Activated naive CD8-positive, alpha-beta T cell treated with anti-CD3 and anti-CD28 coated beads, Interleukin-2, amount 10 ng/mL, durations not matched to agents 7 days and 5 days (primary cell): ENCODE measurements at regions not wholly inside any gene's neighbourhood (a gene's known extent, or its start where the extent isn't known, plus 50 kb on each side); places are given as distances from the start of the nearest gene placed in this dataset.
"Not testable (repeated sequence)": the region's sequence is repeated elsewhere in the genome, so short reads cannot be mapped to it uniquely, and the experiment has no call there.

Experiments used
- ATAC-seq: fragments of 150-1000 bp; cut with Tn5 transposase; one replicate; pipeline ENCODE4 v1.10.0; 2021; ENCODE audit warnings: low read depth, moderate library complexity
- POLR2A ChIA-PET: fragments of 350-600 bp; sonication (Branson Sonifier 250); formaldehyde crosslinking; loops from one replicate; lab custom pipeline; 2021; ENCODE audit warnings: antibody characterized with exemption; lab: Charles Lee
- DNase-seq: peaks from one replicate; pipeline ENCODE4 v3.0.0; 2021
- H3K27ac Mint-ChIP-seq: one replicate; pipeline ENCODE4 v1.8.0; 2022; ENCODE audit warnings: mild to moderate bottlenecking, mixed read lengths
- H3K27me3 Mint-ChIP-seq: one replicate; pipeline ENCODE4 v1.8.0; 2022; ENCODE audit warnings: mild to moderate bottlenecking, moderate library complexity, mixed read lengths
- H3K36me3 Mint-ChIP-seq: one replicate; pipeline ENCODE4 v1.8.0; 2021; ENCODE audit warnings: mild to moderate bottlenecking, mixed read lengths
- H3K4me1 Mint-ChIP-seq: one replicate; pipeline ENCODE4 v1.8.0; 2021; ENCODE audit warnings: mixed read lengths
- H3K4me3 Mint-ChIP-seq: one replicate; pipeline ENCODE4 v1.8.0; 2022; ENCODE audit warnings: mild to moderate bottlenecking, moderate library complexity, mixed read lengths
- H3K9me3 Mint-ChIP-seq: one replicate; pipeline ENCODE4 v1.8.0; 2021; ENCODE audit warnings: mixed read lengths

GRCh38 chr4:117740736-117741135 is 293.6 kb upstream of the NDST3 start:
- DNase-seq: no peak
- no peak overlapping the region for H3K27ac Mint-ChIP-seq
- H3K9me3 Mint-ChIP-seq: no peaks in the 10 kb centered on the region
- no peak overlapping the region for H3K4me3 Mint-ChIP-seq
- POLR2A ChIA-PET: no interaction called here
- no peaks in the 10 kb centered on the region for H3K27me3 Mint-ChIP-seq
- no peaks in the 10 kb centered on the region for H3K36me3 Mint-ChIP-seq
- ATAC-seq: no peak
- no peaks in the 10 kb centered on the region for H3K4me1 Mint-ChIP-seq

- POLR2A ChIA-PET, H3K36me3 Mint-ChIP-seq, H3K27ac Mint-ChIP-seq, DNase-seq, ATAC-seq, H3K27me3 Mint-ChIP-seq, H3K9me3 Mint-ChIP-seq, H3K4me3 Mint-ChIP-seq, H3K4me1 Mint-ChIP-seq: not testable (repeated sequence)
These were observed 288.9 kb upstream of the NDST3 start for GRCh38 chr4:117745379-117745778.

GRCh38 chr4:117755438-117755837 is 278.8 kb upstream of the NDST3 start:
- H3K36me3 Mint-ChIP-seq: no peaks in the 10 kb centered on the region
- POLR2A ChIA-PET: no interaction called here
- H3K27ac Mint-ChIP-seq: no peak overlapping the region
- peaks cover 2% of the 10 kb centered on the region for H3K9me3 Mint-ChIP-seq
- H3K4me3 Mint-ChIP-seq: no peak overlapping the region
- H3K27me3 Mint-ChIP-seq: no peaks in the 10 kb centered on the region
- no peaks in the 10 kb centered on the region for H3K4me1 Mint-ChIP-seq
- no peak for ATAC-seq
- no peak for DNase-seq

GRCh38 chr4:117768610-117769009 is 265.7 kb upstream of the NDST3 start:
- H3K36me3 Mint-ChIP-seq: no peaks in the 10 kb centered on the region
- no peak overlapping the region for H3K4me3 Mint-ChIP-seq
- DNase-seq (no peak), ATAC-seq (no peak)
- H3K9me3 Mint-ChIP-seq: no peaks in the 10 kb centered on the region
- no peaks in the 10 kb centered on the region for H3K4me1 Mint-ChIP-seq
- POLR2A ChIA-PET: no interaction called here
- peaks cover 2% of the 10 kb centered on the region for H3K27me3 Mint-ChIP-seq
- no peak overlapping the region for H3K27ac Mint-ChIP-seq

GRCh38 chr4:117770269-117771102 is 263.8 kb upstream of the NDST3 start:
- no peaks in the 10 kb centered on the region for H3K4me1 Mint-ChIP-seq
- POLR2A ChIA-PET: no interaction called here
- no peak for ATAC-seq
- H3K27ac Mint-ChIP-seq: no peak overlapping the region
- DNase-seq: no peak
- H3K27me3 Mint-ChIP-seq: peaks cover 2% of the 10 kb centered on the region
- H3K36me3 Mint-ChIP-seq: no peaks in the 10 kb centered on the region
- H3K4me3 Mint-ChIP-seq: no peak overlapping the region
- no peaks in the 10 kb centered on the region for H3K9me3 Mint-ChIP-seq

- no peak overlapping the region for H3K4me3 Mint-ChIP-seq
- POLR2A ChIA-PET: no interaction called here
- H3K4me1 Mint-ChIP-seq: no peaks in the 10 kb centered on the region
- H3K9me3 Mint-ChIP-seq: no peaks in the 10 kb centered on the region
- no peaks in the 10 kb centered on the region for H3K36me3 Mint-ChIP-seq
- peaks cover 2% of the 10 kb centered on the region for H3K27me3 Mint-ChIP-seq
- no peak for ATAC-seq
- no peak overlapping the region for H3K27ac Mint-ChIP-seq
- DNase-seq: no peak
These were observed 262.5 kb upstream of the NDST3 start for GRCh38 chr4:117771647-117772337.

GRCh38 chr4:117773064-117773936 is 261.0 kb upstream of the NDST3 start:
- no peaks in the 10 kb centered on the region for H3K36me3 Mint-ChIP-seq
- DNase-seq (no peak), ATAC-seq (no peak)
- H3K9me3 Mint-ChIP-seq: no peaks in the 10 kb centered on the region
- no peaks in the 10 kb centered on the region for H3K4me1 Mint-ChIP-seq
- peaks cover 2% of the 10 kb centered on the region for H3K27me3 Mint-ChIP-seq
- H3K4me3 Mint-ChIP-seq: no peak overlapping the region
- no peak overlapping the region for H3K27ac Mint-ChIP-seq
- POLR2A ChIA-PET: no interaction called here

GRCh38 chr4:117777721-117778120 is 256.6 kb upstream of the NDST3 start:
- no peak for ATAC-seq
- H3K4me1 Mint-ChIP-seq: no peaks in the 10 kb centered on the region
- no peak overlapping the region for H3K27ac Mint-ChIP-seq
- H3K9me3 Mint-ChIP-seq: no peaks in the 10 kb centered on the region
- POLR2A ChIA-PET: no interaction called here
- no peak overlapping the region for H3K4me3 Mint-ChIP-seq
- no peaks in the 10 kb centered on the region for H3K36me3 Mint-ChIP-seq
- DNase-seq: no peak
- H3K27me3 Mint-ChIP-seq: no peaks in the 10 kb centered on the region

GRCh38 chr4:117783716-117784115 is 250.6 kb upstream of the NDST3 start:
- H3K9me3 Mint-ChIP-seq: no peaks in the 10 kb centered on the region
- POLR2A ChIA-PET: no interaction called here
- no peaks in the 10 kb centered on the region for H3K36me3 Mint-ChIP-seq
- H3K27me3 Mint-ChIP-seq: no peaks in the 10 kb centered on the region
- no peak overlapping the region for H3K27ac Mint-ChIP-seq
- DNase-seq: no peak
- ATAC-seq: no peak
- H3K4me1 Mint-ChIP-seq: no peaks in the 10 kb centered on the region
- H3K4me3 Mint-ChIP-seq: no peak overlapping the region

GRCh38 chr4:117784266-117784665 is 250.0 kb upstream of the NDST3 start:
- H3K4me1 Mint-ChIP-seq: no peaks in the 10 kb centered on the region
- H3K27ac Mint-ChIP-seq: no peak overlapping the region
- H3K4me3 Mint-ChIP-seq: no peak overlapping the region
- ATAC-seq (no peak), DNase-seq (no peak)
- H3K9me3 Mint-ChIP-seq: no peaks in the 10 kb centered on the region
- H3K27me3 Mint-ChIP-seq: no peaks in the 10 kb centered on the region
- H3K36me3 Mint-ChIP-seq: no peaks in the 10 kb centered on the region
- POLR2A ChIA-PET: no interaction called here

GRCh38 chr4:117786566-117786965 is 247.7 kb upstream of the NDST3 start:
- Mint-ChIP-seq H3K9me3 (no peaks in the 10 kb centered on the region), H3K4me1 (no peaks in the 10 kb centered on the region), H3K36me3 (no peaks in the 10 kb centered on the region), H3K27me3 (no peaks in the 10 kb centered on the region), H3K4me3 (no peak overlapping the region), H3K27ac (no peak overlapping the region)
- ATAC-seq: no peak
- no peak for DNase-seq
- POLR2A ChIA-PET: no interaction called here

GRCh38 chr4:117793845-117794480 is 240.3 kb upstream of the NDST3 start:
- no peaks in the 10 kb centered on the region for H3K9me3 Mint-ChIP-seq
- H3K27ac Mint-ChIP-seq: no peak overlapping the region
- H3K36me3 Mint-ChIP-seq: no peaks in the 10 kb centered on the region
- no peaks in the 10 kb centered on the region for H3K27me3 Mint-ChIP-seq
- H3K4me1 Mint-ChIP-seq: no peaks in the 10 kb centered on the region
- H3K4me3 Mint-ChIP-seq: no peak overlapping the region
- DNase-seq: no peak
- POLR2A ChIA-PET: no interaction called here
- no peak for ATAC-seq

GRCh38 chr4:117796677-117797076 is 237.6 kb upstream of the NDST3 start:
- Mint-ChIP-seq H3K27ac (no peak overlapping the region), H3K9me3 (no peaks in the 10 kb centered on the region), H3K27me3 (no peaks in the 10 kb centered on the region), H3K36me3 (no peaks in the 10 kb centered on the region), H3K4me3 (no peak overlapping the region), H3K4me1 (no peaks in the 10 kb centered on the region)
- no peak for DNase-seq
- POLR2A ChIA-PET: no interaction called here
- ATAC-seq: no peak
